DND-41 (cell line): ENCODE measurements at regions not wholly inside any gene's neighbourhood (a gene's known extent, or its start where the extent isn't known, plus 50 kb on each side); places are given as distances from the start of the nearest gene placed in this dataset.

Experiments used
- EZH2 ChIP-seq: IDR thresholded peaks from 3 replicates; pipeline ENCODE4 v1.6.1; 2012; ENCODE audit warnings: borderline replicate concordance, low read depth, mild to moderate bottlenecking, moderate library complexity, low read length, inconsistent platforms; ENCODE audit not compliant: severe bottlenecking
- TF ChIP-seq, protein P1 (sequence below): IDR thresholded peaks from 2 replicates; pipeline ENCODE4 v1.5.1; 2012; ENCODE audit warnings: borderline replicate concordance, low read length, moderate library complexity, mild to moderate bottlenecking; ENCODE audit not compliant: poor library complexity, severe bottlenecking; ENCODE audit errors: extremely low read depth

DNA sequence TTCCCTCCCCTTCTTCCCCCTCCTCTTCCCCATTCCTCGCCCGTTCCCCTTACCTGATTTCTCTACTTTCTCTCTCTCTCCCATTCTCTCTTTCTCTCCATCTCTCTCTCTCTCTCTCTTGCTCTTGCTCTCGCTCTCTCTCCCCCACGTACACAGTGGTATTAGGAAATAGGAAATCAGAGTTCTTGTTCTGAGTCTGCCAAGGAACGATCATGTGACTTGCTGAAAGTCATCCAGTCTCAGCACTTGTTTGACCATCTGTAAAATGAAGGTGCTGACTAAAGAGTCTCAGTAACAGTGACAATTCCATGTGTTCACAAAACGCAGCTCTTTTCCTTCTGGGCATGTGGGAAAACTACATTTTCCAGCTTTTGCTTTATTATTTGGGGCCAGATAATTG, 445.0 kb upstream of the TGFBR2 start:
- TF ChIP-seq, protein P1, sequence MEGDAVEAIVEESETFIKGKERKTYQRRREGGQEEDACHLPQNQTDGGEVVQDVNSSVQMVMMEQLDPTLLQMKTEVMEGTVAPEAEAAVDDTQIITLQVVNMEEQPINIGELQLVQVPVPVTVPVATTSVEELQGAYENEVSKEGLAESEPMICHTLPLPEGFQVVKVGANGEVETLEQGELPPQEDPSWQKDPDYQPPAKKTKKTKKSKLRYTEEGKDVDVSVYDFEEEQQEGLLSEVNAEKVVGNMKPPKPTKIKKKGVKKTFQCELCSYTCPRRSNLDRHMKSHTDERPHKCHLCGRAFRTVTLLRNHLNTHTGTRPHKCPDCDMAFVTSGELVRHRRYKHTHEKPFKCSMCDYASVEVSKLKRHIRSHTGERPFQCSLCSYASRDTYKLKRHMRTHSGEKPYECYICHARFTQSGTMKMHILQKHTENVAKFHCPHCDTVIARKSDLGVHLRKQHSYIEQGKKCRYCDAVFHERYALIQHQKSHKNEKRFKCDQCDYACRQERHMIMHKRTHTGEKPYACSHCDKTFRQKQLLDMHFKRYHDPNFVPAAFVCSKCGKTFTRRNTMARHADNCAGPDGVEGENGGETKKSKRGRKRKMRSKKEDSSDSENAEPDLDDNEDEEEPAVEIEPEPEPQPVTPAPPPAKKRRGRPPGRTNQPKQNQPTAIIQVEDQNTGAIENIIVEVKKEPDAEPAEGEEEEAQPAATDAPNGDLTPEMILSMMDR = no peak
- TF ChIP-seq EZH2 = no peak
